AG04450 (cell line): ENCODE measurements at regions not wholly inside any gene's neighbourhood (a gene's known extent, or its start where the extent isn't known, plus 50 kb on each side); places are given as distances from the start of the nearest gene placed in this dataset.
"Not testable (repeated sequence)": the region's sequence is repeated elsewhere in the genome, so short reads cannot be mapped to it uniquely, and the experiment has no call there.

Experiments used
- CTCF ChIA-PET: fragments of 300-600, 350-600 bp; formaldehyde crosslinking; extraction: SDS; loops from one replicate; lab custom pipeline; 2022; ENCODE audit warnings: antibody characterized with exemption, inconsistent platforms; lab: Charles Lee
- POLR2A ChIA-PET: fragments of 350-600 bp; formaldehyde crosslinking; extraction: SDS; loops from one replicate; lab custom pipeline; 2021; ENCODE audit warnings: antibody characterized with exemption, inconsistent platforms; lab: Yijun Ruan, JAX
- DNase-seq: peaks from one replicate; pipeline ENCODE4 v3.0.0-alpha.2; 2011; ENCODE audit warnings: low read depth, low spot score
- H3K27ac ChIP-seq: one replicate; pipeline ENCODE4 v1.5.1; 2012; ENCODE audit warnings: low read depth, low read length, control low read depth
- H3K27me3 ChIP-seq: one replicate; pipeline ENCODE4 v1.6.0; 2012; ENCODE audit warnings: low read length; ENCODE audit not compliant: control insufficient read depth, insufficient read depth
- H3K4me3 ChIP-seq: 2 replicates; pipeline ENCODE4 v1.5.1; 2011; ENCODE audit warnings: mild to moderate bottlenecking, low read depth, low read length, control low read depth
- H3K9me3 ChIP-seq: 2 replicates; pipeline ENCODE4 v1.5.1; 2012; ENCODE audit warnings: low read length; ENCODE audit not compliant: control insufficient read depth, insufficient read depth
- CTCF ChIP-seq: IDR thresholded peaks from 2 replicates; pipeline ENCODE4 v1.5.1; 2011; ENCODE audit warnings: low read depth, low read length, control low read depth, inconsistent platforms

GRCh38 chr12:30178916-30179315, 395.2 kb upstream of the TMTC1 start:
- Histone ChIP-seq H3K4me3 (no peak overlapping the region), H3K27me3 (no peaks in the 10 kb centered on the region), H3K27ac (no peak overlapping the region), H3K9me3 (no peaks in the 10 kb centered on the region)
- TF ChIP-seq CTCF = no peak
- no peak for DNase-seq
- CTCF ChIA-PET = no interaction called here
- POLR2A ChIA-PET = no interaction called here

DNA sequence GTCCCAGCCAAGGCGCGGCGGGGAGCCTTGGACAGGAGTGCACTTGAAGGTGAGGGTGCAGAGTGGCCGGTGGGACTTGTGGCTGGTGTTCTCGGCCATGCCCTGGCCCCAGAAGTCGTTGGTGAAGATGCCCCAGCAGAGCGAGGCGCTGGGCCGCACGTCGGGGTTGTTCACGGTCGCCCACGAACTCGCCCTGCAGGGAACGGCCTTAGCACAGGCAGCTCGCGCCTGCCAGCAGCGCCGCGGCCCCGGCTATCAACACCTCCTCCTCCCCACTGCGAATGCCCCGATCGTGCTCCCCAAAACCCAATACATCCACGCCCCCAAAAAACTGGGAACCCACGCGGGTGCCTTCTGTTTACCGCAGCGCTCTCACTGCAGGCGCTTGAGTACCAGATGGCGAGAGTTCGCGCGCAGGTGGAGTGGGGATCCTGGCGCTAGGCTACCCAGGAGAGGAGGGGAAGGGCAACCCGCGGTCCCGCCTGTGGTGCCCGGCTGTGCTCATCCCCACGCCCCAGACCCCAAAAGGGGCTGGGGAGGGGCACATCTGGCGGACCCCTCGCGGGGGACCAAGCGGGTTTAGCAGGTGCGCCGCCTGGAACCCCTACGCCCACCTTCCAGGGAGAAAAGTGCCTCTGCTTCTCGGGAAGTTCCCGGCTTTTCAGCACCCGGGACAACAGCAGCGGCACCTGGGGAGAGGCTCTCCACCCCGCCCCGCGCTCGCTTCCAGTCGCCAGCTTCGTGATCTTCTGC, 386.3 kb upstream of the TMTC1 start:
- peaks cover 3% of the 10 kb centered on the region; the same call in 1 of the 2 replicates for H3K9me3 ChIP-seq
- no peak for TF ChIP-seq CTCF
- no peak overlapping the region for H3K27ac ChIP-seq
- H3K4me3 ChIP-seq = no peak overlapping the region
- no peak for DNase-seq
- ChIA-PET CTCF (no interaction called here), POLR2A (no interaction called here)
- H3K27me3 ChIP-seq = peaks cover 20% of the 10 kb centered on the region

GRCh38 chr12:30166006-30166795, 382.5 kb upstream of the TMTC1 start:
- Histone ChIP-seq H3K27ac (no peak overlapping the region), H3K4me3 (no peak overlapping the region), H3K9me3 (peaks cover 3% of the 10 kb centered on the region; the same call in 1 of the 2 replicates), H3K27me3 (peaks cover 18% of the 10 kb centered on the region)
- ChIA-PET CTCF (no interaction called here), POLR2A (no interaction called here)
- TF ChIP-seq CTCF = no peak
- no peak for DNase-seq

- Histone ChIP-seq H3K4me3 (no peak overlapping the region), H3K27me3 (peaks cover 5% of the 10 kb centered on the region), H3K9me3 (peaks cover under 1% of the 10 kb centered on the region; the same call in 1 of the 2 replicates), H3K27ac (no peak overlapping the region)
- DNase-seq = no peak
- ChIA-PET POLR2A (no interaction called here), CTCF (no interaction called here)
- TF ChIP-seq CTCF = no peak
Measured at GRCh38 chr12:30164382-30165318, 380.9 kb upstream of the TMTC1 start.

DNA sequence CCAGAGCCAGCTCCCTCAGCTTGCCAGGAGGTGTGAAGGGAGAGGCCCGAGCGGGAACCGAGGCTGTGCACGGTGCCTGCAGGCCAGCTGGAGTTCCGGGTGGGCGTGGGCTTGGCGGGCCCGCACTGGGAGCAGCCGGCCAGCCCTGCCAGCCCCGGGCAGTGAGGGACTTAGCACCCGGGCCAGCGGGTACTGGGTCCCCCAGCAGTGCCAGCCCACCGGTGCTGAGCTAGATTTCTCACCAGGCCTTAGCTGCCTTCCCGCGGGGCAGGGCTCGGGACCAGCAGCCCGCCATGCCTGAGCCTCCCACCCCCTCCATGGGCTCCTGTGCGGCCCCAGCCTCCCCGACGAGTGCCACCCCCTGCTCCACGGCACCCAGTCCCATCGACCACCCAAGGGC, 373.1 kb upstream of the TMTC1 start:
- CTCF ChIA-PET, POLR2A ChIA-PET: not testable (repeated sequence)

More for the DNA sequence above, 373.1 kb upstream of the TMTC1 start:
- H3K9me3 ChIP-seq, DNase-seq, H3K4me3 ChIP-seq, H3K27me3 ChIP-seq, H3K27ac ChIP-seq: not testable (repeated sequence)
